HEK293T (cell line): ENCODE measurements at regions not wholly inside any gene's neighbourhood (a gene's known extent, or its start where the extent isn't known, plus 50 kb on each side); places are given as distances from the start of the nearest gene placed in this dataset.
"Not testable (repeated sequence)": the region's sequence is repeated elsewhere in the genome, so short reads cannot be mapped to it uniquely, and the experiment has no call there.

Source experiments
- CTCF ChIA-PET: fragments of 350-600 bp; formaldehyde crosslinking; extraction: SDS; loops from one replicate; lab custom pipeline; 2021; ENCODE audit warnings: antibody characterized with exemption, inconsistent platforms; lab: Yijun Ruan, JAX
- POLR2A ChIA-PET: fragments of 350-600 bp; formaldehyde crosslinking; extraction: SDS; loops from one replicate; lab custom pipeline; 2020; ENCODE audit warnings: antibody characterized with exemption, inconsistent platforms; lab: Yijun Ruan, JAX
- DNase-seq: peaks from one replicate; pipeline ENCODE4 v3.0.0; 2012; ENCODE audit warnings: mixed read lengths; ENCODE audit errors: extremely low spot score
- ARNT ChIP-seq: fragments of 450-650 bp; IDR thresholded peaks from 2 replicates; pipeline ENCODE4 v1.6.1; 2017; ENCODE audit warnings: mild to moderate bottlenecking
- BHLHE40 ChIP-seq: fragments of 450-650 bp; IDR thresholded peaks from 2 replicates; pipeline ENCODE4 v1.6.1; 2016; ENCODE audit warnings: mild to moderate bottlenecking, moderate library complexity, borderline replicate concordance
- CTBP1 ChIP-seq: fragments of 450-650 bp; IDR thresholded peaks from 2 replicates; pipeline ENCODE4 v1.6.1; 2016; ENCODE audit warnings: borderline replicate concordance
- ELF4 ChIP-seq: fragments of 450-650 bp; IDR thresholded peaks from 2 replicates; pipeline ENCODE4 v1.6.1; 2017; ENCODE audit warnings: antibody characterized with exemption
- FOXA1 ChIP-seq: fragments of 450-650 bp; IDR thresholded peaks from 2 replicates; pipeline ENCODE4 v1.6.1; 2016; ENCODE audit warnings: mild to moderate bottlenecking
- FOXK2 ChIP-seq: fragments of 450-650 bp; IDR thresholded peaks from 2 replicates; pipeline ENCODE4 v1.6.1; 2016; ENCODE audit warnings: mild to moderate bottlenecking
- FOXM1 ChIP-seq: fragments of 450-650 bp; IDR thresholded peaks from 2 replicates; pipeline ENCODE4 v1.6.1; 2017; ENCODE audit warnings: mild to moderate bottlenecking, borderline replicate concordance
- HDGF ChIP-seq: fragments of 450-650 bp; IDR thresholded peaks from 2 replicates; pipeline ENCODE4 v1.6.1; 2017; ENCODE audit warnings: antibody characterized with exemption, borderline replicate concordance
- L3MBTL2 ChIP-seq: fragments of 450-650 bp; conservative IDR thresholded peaks from 2 replicates; pipeline ENCODE4 v1.6.1; 2016; ENCODE audit warnings: mild to moderate bottlenecking
- LEF1 ChIP-seq: fragments of 450-650 bp; IDR thresholded peaks from 2 replicates; pipeline ENCODE4 v1.6.1; 2017; ENCODE audit warnings: mild to moderate bottlenecking, borderline replicate concordance
- NFRKB ChIP-seq: fragments of 450-650 bp; IDR thresholded peaks from 2 replicates; pipeline ENCODE4 v1.6.1; 2016; ENCODE audit warnings: mild to moderate bottlenecking, moderate library complexity
- PKNOX1 ChIP-seq: fragments of 450-650 bp; IDR thresholded peaks from 2 replicates; pipeline ENCODE4 v1.6.1; 2016
- SP1 ChIP-seq: fragments of 450-650 bp; IDR thresholded peaks from 2 replicates; pipeline ENCODE4 v1.6.1; 2017
- SUZ12 ChIP-seq: fragments of 450-650 bp; IDR thresholded peaks from 2 replicates; pipeline ENCODE4 v1.6.1; 2016; ENCODE audit warnings: mild to moderate bottlenecking
- TARDBP ChIP-seq: fragments of 450-650 bp; IDR thresholded peaks from 2 replicates; pipeline ENCODE4 v1.6.1; 2016
- ZNF384 ChIP-seq: fragments of 450-650 bp; IDR thresholded peaks from 2 replicates; pipeline ENCODE4 v1.6.1; 2016

GRCh38 chr12:76942267-76942666 lies 63.4 kb upstream of the CSRP2 start:
- TF ChIP-seq SUZ12 (no peak), TARDBP (no peak), BHLHE40 (no peak), LEF1 (no peak), SP1 (no peak), CTBP1 (no peak), L3MBTL2 (no peak), FOXM1 (no peak)
- ChIA-PET CTCF (no interaction called here), POLR2A (no interaction called here)
- DNase-seq, result no peak

DNA sequence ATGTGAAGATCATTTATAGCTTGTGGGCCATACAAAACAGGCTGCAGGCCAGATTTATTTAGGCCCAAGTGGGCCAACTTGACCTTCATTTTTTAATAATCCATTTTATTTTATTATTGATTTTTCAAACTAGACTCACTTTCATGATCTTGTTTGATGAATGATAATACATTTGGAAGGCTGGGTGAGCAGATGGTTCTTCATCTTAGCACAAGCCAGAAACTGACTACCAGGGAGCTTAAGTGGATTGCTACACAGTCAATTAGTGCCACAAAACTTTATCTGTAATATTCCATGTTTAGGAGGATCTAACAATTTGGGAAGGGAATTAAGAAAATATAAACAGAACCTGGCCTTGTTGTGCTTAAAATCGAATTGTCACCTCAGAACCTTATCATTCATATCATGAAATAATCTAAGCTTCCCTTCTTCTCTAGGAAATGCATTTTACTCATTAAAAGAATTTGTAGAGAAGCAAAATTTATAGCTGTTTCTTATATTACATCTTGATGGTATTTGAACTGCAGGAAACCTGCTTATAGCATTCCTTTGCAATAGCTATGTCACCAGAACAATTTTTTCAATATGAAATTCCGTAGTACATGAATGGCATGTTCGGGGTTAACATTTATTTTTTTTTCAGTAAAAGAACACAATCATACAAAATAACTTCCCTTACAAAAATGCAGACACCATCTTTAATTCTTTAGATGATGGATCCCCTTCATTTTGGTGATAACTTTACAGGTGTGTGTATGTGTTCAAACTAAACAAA lies 62.0 kb upstream of the CSRP2 start:
- CTCF ChIA-PET, result interaction anchor here (1.0 kb wide), 1 partner anchor 70 kb away, joined by 3 read pairs; no protein-coding TSS in a partner anchor
- POLR2A ChIA-PET, result no interaction called here
- no peak for DNase-seq
- no peak for TF ChIP-seq BHLHE40
- TF ChIP-seq ZNF384, result no peak
- no peak for TF ChIP-seq LEF1
- TF ChIP-seq SUZ12, result no peak
- no peak for TF ChIP-seq ELF4
- no peak for TF ChIP-seq NFRKB
- no peak for TF ChIP-seq FOXM1
- TF ChIP-seq FOXK2, result no peak
- no peak for TF ChIP-seq PKNOX1
- TF ChIP-seq TARDBP, result no peak
- TF ChIP-seq FOXA1, result no peak
- TF ChIP-seq HDGF, result no peak
- TF ChIP-seq CTBP1, result no peak
- TF ChIP-seq SP1, result no peak
- TF ChIP-seq ARNT, result no peak
- TF ChIP-seq L3MBTL2, result no peak

DNA sequence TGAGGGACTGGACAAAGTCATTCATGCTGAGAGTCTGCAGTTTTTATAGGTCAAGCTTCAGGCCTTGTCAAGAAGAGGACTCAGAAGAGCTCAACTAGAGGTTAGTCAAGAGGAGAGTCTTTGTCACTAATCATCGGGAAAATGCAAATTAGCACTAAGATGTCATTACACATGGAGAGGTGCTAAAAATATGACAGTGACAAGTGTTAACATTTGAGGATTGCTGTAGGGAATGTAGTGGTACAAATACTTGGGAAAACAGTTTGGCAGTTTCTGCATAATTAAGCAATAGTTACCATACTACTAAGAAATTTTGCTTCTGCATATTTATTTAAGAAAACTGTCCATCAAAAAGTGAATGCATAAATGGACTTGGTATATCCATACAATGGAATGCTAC lies 60.9 kb upstream of the CSRP2 start:
- TF ChIP-seq ZNF384, result no peak
- TF ChIP-seq FOXM1, result no peak
- no peak for TF ChIP-seq CTBP1
- no peak for TF ChIP-seq LEF1
- no peak for TF ChIP-seq PKNOX1
- TF ChIP-seq L3MBTL2, result no peak
- TF ChIP-seq FOXA1, result no peak
- TF ChIP-seq ELF4, result no peak
- no peak for TF ChIP-seq NFRKB
- TF ChIP-seq SUZ12, result no peak
- POLR2A ChIA-PET, result interaction anchor here (1.4 kb wide), 1 partner anchor 61 kb away, joined by 3 read pairs; the partner anchor contains the start of gene CSRP2
- CTCF ChIA-PET, result no interaction called here
- DNase-seq, result no peak

DNA sequence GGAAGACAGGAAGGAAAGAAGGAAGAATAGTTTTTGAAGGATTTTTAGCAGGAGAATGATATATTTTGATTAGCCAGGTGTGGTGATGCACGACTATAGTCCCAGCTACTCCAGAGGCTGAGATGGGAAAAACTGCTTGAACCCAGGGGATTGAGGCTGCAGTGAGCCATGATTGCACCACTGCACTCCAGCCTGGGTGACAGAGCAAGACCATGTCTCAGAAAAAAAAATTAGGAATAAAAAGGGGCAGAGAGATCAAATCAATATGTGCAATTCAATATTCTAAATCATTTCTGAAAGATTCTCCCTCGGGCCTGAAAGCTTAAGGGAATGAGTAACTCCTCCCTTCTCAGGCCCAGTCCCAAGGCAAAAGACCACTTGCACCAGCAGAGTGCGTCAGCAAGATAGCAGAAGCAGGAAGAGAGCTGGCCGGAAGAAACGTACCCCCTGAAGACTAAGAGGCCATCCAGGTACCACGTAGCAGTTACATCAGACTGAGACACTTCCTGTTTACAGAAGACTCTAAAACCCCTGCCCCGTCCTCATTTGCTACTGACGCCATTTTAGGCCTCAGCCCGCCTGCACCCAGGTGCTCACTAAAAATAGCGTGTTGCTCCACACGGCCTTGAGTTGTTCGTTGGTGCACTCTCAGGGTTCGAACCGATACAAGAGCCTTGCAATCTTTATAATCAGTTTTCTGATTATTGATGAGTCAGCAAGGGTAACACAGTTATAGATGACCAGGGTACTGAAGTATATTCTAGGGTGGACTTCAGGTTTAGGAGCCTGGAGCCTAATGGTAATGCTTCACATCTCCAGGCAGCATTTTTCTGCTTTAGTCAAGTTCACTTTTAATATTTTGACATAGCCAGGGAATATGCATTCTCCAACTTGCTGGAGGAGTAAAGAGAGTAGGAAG lies 57.7 kb upstream of the CSRP2 start:
- POLR2A ChIA-PET, result no interaction called here
- no peak for TF ChIP-seq TARDBP
- no peak for TF ChIP-seq LEF1
- TF ChIP-seq HDGF, result no peak
- no peak for TF ChIP-seq SP1
- no peak for TF ChIP-seq NFRKB
- no peak for TF ChIP-seq CTBP1
- TF ChIP-seq FOXK2, result no peak
- no peak for TF ChIP-seq SUZ12
- TF ChIP-seq L3MBTL2, result no peak
- TF ChIP-seq ZNF384, result no peak
- no peak for TF ChIP-seq ELF4
- no peak for TF ChIP-seq PKNOX1
- DNase-seq, result no peak
- CTCF ChIA-PET, result no interaction called here

- POLR2A ChIA-PET, DNase-seq, CTCF ChIA-PET: not testable (repeated sequence)
Observed at GRCh38 chr12:76933392-76933791, 54.6 kb upstream of the CSRP2 start.

- CTCF ChIA-PET, result no interaction called here
- no peak for TF ChIP-seq SP1
- TF ChIP-seq FOXM1, result no peak
- TF ChIP-seq PKNOX1, result no peak
- TF ChIP-seq FOXK2, result no peak
- no peak for TF ChIP-seq ELF4
- no peak for TF ChIP-seq LEF1
- TF ChIP-seq ARNT, result no peak
- TF ChIP-seq ZNF384, result no peak
- no peak for TF ChIP-seq FOXA1
- no peak for TF ChIP-seq SUZ12
- no peak for TF ChIP-seq NFRKB
- POLR2A ChIA-PET, result no interaction called here
- no peak for DNase-seq
Observed at GRCh38 chr12:76929499-76929898, 50.7 kb upstream of the CSRP2 start.
